GM12878 (cell line): ENCODE measurements at regions not wholly inside any gene's neighbourhood (a gene's known extent, or its start where the extent isn't known, plus 50 kb on each side); places are given as distances from the start of the nearest gene placed in this dataset.

Source experiments
- ATAC-seq: fragments of 200-7000 bp; cut with Tn5 transposase; 3 replicates; pipeline ENCODE4 v1.9.1; 2020; ENCODE audit warnings: mild to moderate bottlenecking, moderate library complexity
- BruUV-seq: library from RNA; stranded (reverse); fragments of 400-500 nt; replicated peaks from 2 replicates; lab custom pipeline; 2021; lab: Mats Ljungman, UMichigan
- CTCF ChIA-PET: fragments of 300-600 bp; sonication (Branson Sonifier 250); formaldehyde crosslinking; extraction: SDS; loops from one replicate; lab custom pipeline; 2021; ENCODE audit warnings: inconsistent platforms; lab: Yijun Ruan, JAX
- POLR2A ChIA-PET: fragments of 350-600 bp; formaldehyde crosslinking; extraction: SDS; loops from one replicate; lab custom pipeline; 2021; ENCODE audit warnings: inconsistent platforms; lab: Charles Lee
- RAD21 ChIA-PET: fragments of 300-600 bp; sonication (Branson Sonifier 250); formaldehyde crosslinking; loops from one replicate; lab custom pipeline; 2023; ENCODE audit warnings: antibody characterized with exemption; ENCODE audit not compliant: unreplicated experiment; lab: Charles Lee
- SMC1A ChIA-PET: fragments of 300-600 bp; sonication (Branson Sonifier 250); formaldehyde crosslinking; loops from one replicate; lab custom pipeline; 2023; ENCODE audit not compliant: unreplicated experiment, uncharacterized antibody; lab: Charles Lee
- DNase-seq: peaks from one replicate; pipeline ENCODE4 v3.0.0-alpha.2; 2011; ENCODE audit warnings: low read depth, low spot score
- FAIRE-seq: peaks from 3 replicates; lab custom pipeline; 2011; peaks lifted over from hg19 to GRCh38; lab: Jason Lieb, UNC
- H2AFZ ChIP-seq: 2 replicates; pipeline ENCODE4 v1.6.0; 2011; ENCODE audit warnings: low read depth, low read length, control low read depth; ENCODE audit not compliant: control insufficient read depth
- H3K27ac ChIP-seq: 2 replicates; pipeline ENCODE4 v1.5.1; 2011; ENCODE audit warnings: control low read depth; ENCODE audit not compliant: control insufficient read depth, insufficient read depth
- H3K27me3 ChIP-seq, 2 experiments: replicated peaks in 1 of 2; 2 replicates each; pipeline versions ENCODE4 v1.6.0 to v1.6.1; 2011; ENCODE audit warnings: low read length in 1 of 2; ENCODE audit not compliant: control insufficient read depth in 2 of 2, insufficient read depth in 2 of 2
- H3K36me3 ChIP-seq, 2 experiments: 2 replicates each; pipeline ENCODE4 v1.5.1; 2011; ENCODE audit warnings: low read length in 1 of 2; ENCODE audit not compliant: control insufficient read depth in 2 of 2, insufficient read depth in 2 of 2
- H3K4me1 ChIP-seq: 2 replicates; pipeline ENCODE4 v1.6.1; 2011; ENCODE audit warnings: mild to moderate bottlenecking, low read length, moderate library complexity, mixed read lengths; ENCODE audit not compliant: control insufficient read depth, insufficient read depth
- H3K4me2 ChIP-seq: 2 replicates; pipeline ENCODE4 v1.6.0; 2011; ENCODE audit warnings: control low read depth; ENCODE audit not compliant: control insufficient read depth, insufficient read depth
- H3K4me3 ChIP-seq: fragments of 200-600 bp; sonication (generic); 2 replicates; pipeline ENCODE4 v1.5.1; 2016
- H3K79me2 ChIP-seq: 2 replicates; pipeline ENCODE4 v1.6.0; 2011; ENCODE audit warnings: low read length; ENCODE audit not compliant: control insufficient read depth, insufficient read depth
- H3K9ac ChIP-seq: 2 replicates; pipeline ENCODE4 v1.8.0; 2011; ENCODE audit warnings: low read length, control low read depth, mixed read lengths; ENCODE audit not compliant: control insufficient read depth, insufficient read depth
- H3K9me3 ChIP-seq: replicated peaks from 3 replicates; pipeline ENCODE4 v1.5.1; 2011; ENCODE audit warnings: mild to moderate bottlenecking, low read length; ENCODE audit not compliant: control insufficient read depth, insufficient read depth
- H4K20me1 ChIP-seq: 2 replicates; pipeline ENCODE4 v1.6.0; 2011; ENCODE audit not compliant: control insufficient read depth, insufficient read depth
- CUX1 ChIP-seq: IDR thresholded peaks from 2 replicates; pipeline ENCODE4 v1.6.1; 2012; ENCODE audit warnings: improper control_type of control experiment, low read depth, low read length; ENCODE audit not compliant: insufficient replicate concordance
- DPF2 ChIP-seq: fragments of 450-650 bp; IDR thresholded peaks from 2 replicates; pipeline ENCODE4 v1.6.1; 2017; ENCODE audit warnings: mild to moderate bottlenecking
- ETV6 ChIP-seq, 2 experiments: fragments of 450-650 bp in 1 of 2; IDR thresholded peaks in 1 of 2; conservative IDR thresholded peaks in 1 of 2; 2 replicates each; pipeline ENCODE4 v1.6.1; 2014; ENCODE audit warnings: antibody characterized with exemption in 1 of 2, borderline replicate concordance in 1 of 2, low read depth in 1 of 2, mild to moderate bottlenecking in 1 of 2, moderate library complexity in 1 of 2
- HDAC2 ChIP-seq: fragments of 200-600 bp; sonication (generic); IDR thresholded peaks from 2 replicates; pipeline ENCODE4 v1.6.1; 2017
- IKZF1 ChIP-seq: fragments of 450-650 bp; conservative IDR thresholded peaks from 2 replicates; pipeline ENCODE4 v1.6.1; 2017; ENCODE audit warnings: antibody characterized with exemption, mild to moderate bottlenecking
- KAT2A ChIP-seq: conservative IDR thresholded peaks from 2 replicates; pipeline ENCODE4 v1.6.1; 2011; ENCODE audit warnings: low read depth, low read length; ENCODE audit not compliant: control insufficient read depth
- NBN ChIP-seq: fragments of 450-650 bp; IDR thresholded peaks from 2 replicates; pipeline ENCODE4 v1.6.1; 2016
- NFIC ChIP-seq: IDR thresholded peaks from 2 replicates; pipeline ENCODE4 v1.6.1; 2012; ENCODE audit warnings: low read depth, mild to moderate bottlenecking, inconsistent platforms, low read length, moderate library complexity
- PAX8 ChIP-seq: fragments of 450-650 bp; IDR thresholded peaks from 2 replicates; pipeline ENCODE4 v1.6.1; 2017; ENCODE audit warnings: mild to moderate bottlenecking, moderate library complexity
- PBX3 ChIP-seq: IDR thresholded peaks from 2 replicates; pipeline ENCODE4 v1.6.1; 2011; ENCODE audit warnings: mild to moderate bottlenecking, low read depth, low read length, moderate library complexity; ENCODE audit not compliant: insufficient replicate concordance
- RAD51 ChIP-seq: fragments of 450-650 bp; IDR thresholded peaks from 2 replicates; pipeline ENCODE4 v1.6.1; 2016; ENCODE audit warnings: moderate library complexity, mild to moderate bottlenecking, inconsistent platforms
- RELA ChIP-seq: fragments of 450-650 bp; IDR thresholded peaks from 2 replicates; pipeline ENCODE4 v1.8.0; 2014; ENCODE audit warnings: borderline replicate concordance; ENCODE audit not compliant: partially characterized antibody
- STAT1 ChIP-seq: fragments of 450-650 bp; conservative IDR thresholded peaks from 2 replicates; pipeline ENCODE4 v1.6.1; 2014; ENCODE audit warnings: antibody characterized with exemption, mild to moderate bottlenecking
- WGBS: methylation state at CpG from one replicate; pipeline ENCODE4 v1.1.6; 2016; ENCODE audit warnings: low lambda C conversion rate; ENCODE audit not compliant: insufficient replicate concordance, insufficient coverage; ENCODE audit errors: missing lambda C conversion rate; 5-methylcytosine and 5-hydroxymethylcytosine counted together
- in situ Hi-C: fragments of 300-500 bp; cut with MboI; formaldehyde crosslinking; loops from 9 replicates; pipeline ENCODE4 v1.14.3; 2018; ENCODE audit warnings: mixed read lengths
- intact Hi-C: fragments of 100-400 bp; cut with micrococcal nuclease; formaldehyde crosslinking; loops from one replicate; pipeline ENCODE4 v1.14.2; 2022; ENCODE audit not compliant: unreplicated experiment
- TF ChIP-seq, protein P1 (sequence below): IDR thresholded peaks from 2 replicates; pipeline ENCODE4 v1.6.1; 2012; ENCODE audit warnings: low read depth, low read length, improper control_type of control experiment
- TF ChIP-seq, protein P2 (sequence below): IDR thresholded peaks from 2 replicates; pipeline ENCODE4 v1.6.1; 2012; ENCODE audit warnings: low read depth, low read length, improper control_type of control experiment
- TF ChIP-seq, protein P3 (sequence below): fragments of 450-650 bp; IDR thresholded peaks from 2 replicates; pipeline ENCODE4 v1.6.1; 2014; ENCODE audit warnings: mild to moderate bottlenecking

DNA sequence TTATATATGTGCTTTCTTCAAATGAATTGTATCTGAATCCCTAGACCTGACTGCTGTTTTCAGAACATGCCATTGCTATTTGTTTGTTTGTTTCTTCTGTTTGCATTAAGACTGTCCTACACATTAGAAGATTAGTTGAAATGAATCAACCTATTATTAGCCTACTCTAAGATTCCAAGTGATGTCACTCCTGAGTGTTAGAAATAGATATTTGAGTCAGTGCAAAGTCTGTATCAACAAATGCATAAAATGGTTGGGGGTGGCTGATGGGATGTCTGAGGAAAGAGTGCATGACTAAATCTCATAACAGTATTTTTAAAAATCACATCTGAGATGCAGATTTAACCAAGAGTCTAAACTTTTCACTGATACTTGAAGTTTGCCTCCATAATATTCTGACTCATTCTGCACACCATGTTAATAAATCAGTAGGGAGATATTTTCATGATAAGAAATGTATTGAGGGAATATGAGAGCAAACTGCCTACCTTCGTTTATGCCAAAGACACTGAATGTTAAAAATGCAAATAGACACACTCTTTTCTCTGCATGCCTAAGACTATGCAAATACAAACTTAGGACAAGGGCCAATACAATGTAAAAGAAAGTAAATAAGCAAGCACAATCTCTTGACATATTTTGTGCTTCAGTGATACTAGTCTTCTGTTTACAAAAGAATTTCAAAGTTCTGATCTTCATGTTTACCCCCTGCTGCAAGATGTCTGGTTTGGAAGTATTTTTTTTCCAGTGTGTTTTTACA is 253.3 kb downstream of the LIG4 start:
- intact Hi-C loops, result no loop called here
- SMC1A ChIA-PET, result no interaction called here
- FAIRE-seq, result no peak
- TF ChIP-seq IKZF1, result no peak
- no peak for TF ChIP-seq DPF2
- TF ChIP-seq NFIC, result no peak
- no peak for TF ChIP-seq KAT2A
- TF ChIP-seq PBX3, result no peak
- TF ChIP-seq ETV6 (conservative IDR thresholded peaks at IDR 0.05 in 1 of 2, IDR thresholded peaks at IDR 0.05 in 1 of 2; ENCODE audit: borderline replicate concordance in 1 of 2, low read depth in 1 of 2), result no peak
- no peak for TF ChIP-seq NBN
- TF ChIP-seq PAX8, result no peak
- no peak for TF ChIP-seq CUX1
- TF ChIP-seq, protein P1, sequence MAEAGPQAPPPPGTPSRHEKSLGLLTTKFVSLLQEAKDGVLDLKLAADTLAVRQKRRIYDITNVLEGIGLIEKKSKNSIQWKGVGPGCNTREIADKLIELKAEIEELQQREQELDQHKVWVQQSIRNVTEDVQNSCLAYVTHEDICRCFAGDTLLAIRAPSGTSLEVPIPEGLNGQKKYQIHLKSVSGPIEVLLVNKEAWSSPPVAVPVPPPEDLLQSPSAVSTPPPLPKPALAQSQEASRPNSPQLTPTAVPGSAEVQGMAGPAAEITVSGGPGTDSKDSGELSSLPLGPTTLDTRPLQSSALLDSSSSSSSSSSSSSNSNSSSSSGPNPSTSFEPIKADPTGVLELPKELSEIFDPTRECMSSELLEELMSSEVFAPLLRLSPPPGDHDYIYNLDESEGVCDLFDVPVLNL, result no peak
- TF ChIP-seq, protein P2, sequence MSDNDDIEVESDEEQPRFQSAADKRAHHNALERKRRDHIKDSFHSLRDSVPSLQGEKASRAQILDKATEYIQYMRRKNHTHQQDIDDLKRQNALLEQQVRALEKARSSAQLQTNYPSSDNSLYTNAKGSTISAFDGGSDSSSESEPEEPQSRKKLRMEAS, result no peak
- TF ChIP-seq HDAC2, result no peak
- no peak for TF ChIP-seq RELA
- TF ChIP-seq, protein P3, sequence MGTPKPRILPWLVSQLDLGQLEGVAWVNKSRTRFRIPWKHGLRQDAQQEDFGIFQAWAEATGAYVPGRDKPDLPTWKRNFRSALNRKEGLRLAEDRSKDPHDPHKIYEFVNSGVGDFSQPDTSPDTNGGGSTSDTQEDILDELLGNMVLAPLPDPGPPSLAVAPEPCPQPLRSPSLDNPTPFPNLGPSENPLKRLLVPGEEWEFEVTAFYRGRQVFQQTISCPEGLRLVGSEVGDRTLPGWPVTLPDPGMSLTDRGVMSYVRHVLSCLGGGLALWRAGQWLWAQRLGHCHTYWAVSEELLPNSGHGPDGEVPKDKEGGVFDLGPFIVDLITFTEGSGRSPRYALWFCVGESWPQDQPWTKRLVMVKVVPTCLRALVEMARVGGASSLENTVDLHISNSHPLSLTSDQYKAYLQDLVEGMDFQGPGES, result no peak
- TF ChIP-seq STAT1, result no peak
- no peak for TF ChIP-seq RAD51

More for the DNA sequence above, 253.3 kb downstream of the LIG4 start:
- Histone ChIP-seq H3K9me3 (no peaks in the 10 kb centered on the region), H3K9ac (no peak overlapping the region), H3K4me1 (no peaks in the 10 kb centered on the region), H3K4me3 (no peak overlapping the region), H3K27me3 (no peaks in the 10 kb centered on the region), H2AFZ (no peak overlapping the region), H3K27ac (no peak overlapping the region), H3K4me2 (no peak overlapping the region), H4K20me1 (no peaks in the 10 kb centered on the region), H3K36me3 (no peaks in the 10 kb centered on the region), H3K79me2 (no peaks in the 10 kb centered on the region)
- ChIA-PET CTCF (no interaction called here), RAD21 (no interaction called here), POLR2A (no interaction called here)
- ATAC-seq, result no peak
- 0% methylated on average over 1 of the region's 1 CpG for WGBS
- in situ Hi-C loops, result no loop called here
- no peak for DNase-seq
- BruUV-seq, result no TSS peak
